ENCODE measurements at regions not wholly inside any gene's neighbourhood (a gene's known extent, or its start where the extent isn't known, plus 50 kb on each side); places are given as distances from the start of the nearest gene placed in this dataset.

DNA sequence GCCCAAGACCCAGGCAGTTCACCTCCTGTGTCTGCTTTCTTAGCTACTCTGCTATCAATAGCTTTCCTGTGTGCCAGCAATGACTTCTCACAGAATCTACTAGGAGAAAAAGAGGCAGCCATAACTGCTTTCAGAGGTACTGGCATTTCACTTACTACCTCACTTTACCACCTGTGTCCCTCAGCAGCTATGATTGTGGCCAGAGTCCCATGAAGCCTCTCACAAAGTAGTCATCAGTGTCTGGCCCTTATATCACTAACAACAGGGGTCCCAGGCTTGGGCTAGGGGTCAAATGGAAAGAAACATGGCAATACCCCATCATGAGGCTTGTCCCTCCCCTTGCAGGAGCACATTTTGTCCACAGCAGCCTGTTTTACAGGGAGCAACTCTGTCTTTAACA, 62.7 kb upstream of the EPS8L3 start:
- no peak for DNase-seq

DNA sequence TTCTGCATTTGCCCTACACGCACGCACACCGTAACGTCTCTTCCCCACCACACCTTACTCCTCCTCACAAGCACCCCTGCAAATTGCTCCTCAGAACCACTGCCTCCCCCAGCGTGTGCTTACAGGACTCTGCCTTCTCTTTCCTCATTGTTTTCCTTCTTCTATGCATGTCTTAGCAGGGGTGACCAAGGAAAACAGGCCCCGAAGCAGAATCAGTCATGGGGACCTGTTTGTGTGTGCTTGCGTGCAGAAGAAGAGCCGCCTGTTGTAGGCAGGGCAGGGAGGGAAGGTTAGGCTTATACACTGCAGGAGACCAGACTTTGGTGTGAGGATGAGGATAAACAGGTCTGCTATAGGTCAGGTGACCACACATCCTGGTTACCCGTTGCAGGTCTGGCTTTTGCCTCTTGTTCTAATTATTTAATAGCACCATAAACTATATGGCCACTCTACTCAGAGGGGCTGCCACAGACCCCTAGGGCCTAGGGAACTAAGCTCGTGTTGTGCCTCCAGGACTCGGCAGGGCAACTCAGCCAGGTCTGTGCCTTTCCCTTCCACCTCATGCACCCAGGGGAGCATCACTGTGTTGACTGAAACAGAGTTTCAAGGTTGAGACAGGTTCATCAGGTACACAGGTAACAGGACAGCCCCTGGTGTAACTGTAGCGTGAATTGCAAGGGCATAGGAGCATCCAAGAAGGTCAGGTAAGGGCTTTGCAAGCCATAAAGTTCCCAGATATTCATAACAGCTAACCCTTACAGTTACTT, 60.8 kb upstream of the EPS8L3 start:
- DNase-seq: no peak

DNA sequence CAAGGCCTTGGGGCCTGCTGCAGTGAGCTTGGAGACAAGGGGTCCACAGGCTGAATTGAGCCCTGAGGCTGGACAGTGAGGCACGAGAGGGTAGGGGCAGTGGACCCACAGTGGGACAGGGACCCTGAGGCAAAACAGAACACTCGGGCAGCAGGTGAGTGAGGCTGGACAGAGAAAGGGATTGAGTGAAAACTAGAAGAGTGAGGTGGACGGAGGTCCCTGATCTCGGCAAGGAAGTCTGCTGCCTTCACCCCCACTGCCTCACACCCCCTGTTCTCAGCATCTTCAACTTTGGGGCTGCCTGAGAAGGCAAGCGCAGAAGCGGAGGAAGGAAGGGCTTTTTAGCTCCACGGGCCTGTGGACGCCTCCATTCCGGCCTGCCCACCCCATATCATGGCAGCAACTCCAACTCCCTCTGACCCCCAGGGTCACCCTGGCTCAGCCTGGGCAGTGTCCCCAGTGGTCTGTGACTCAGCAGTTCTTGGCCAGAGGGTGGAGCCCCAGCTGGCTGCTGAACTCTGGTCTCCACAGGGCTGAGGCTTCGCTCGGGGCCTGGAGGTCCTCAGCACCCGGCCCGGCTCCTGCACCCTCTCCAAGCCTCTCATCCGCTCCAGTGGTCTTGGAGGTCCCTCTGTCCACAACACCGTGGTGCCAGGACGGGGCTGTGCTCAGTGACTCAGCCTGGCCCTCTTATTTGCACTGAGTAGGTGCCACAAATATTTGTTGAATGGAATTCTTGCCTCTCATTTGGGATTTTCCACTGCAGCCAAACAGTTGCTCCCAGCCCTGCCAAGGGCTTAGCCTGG, 60.0 kb upstream of the EPS8L3 start:
- no peak for DNase-seq

DNA sequence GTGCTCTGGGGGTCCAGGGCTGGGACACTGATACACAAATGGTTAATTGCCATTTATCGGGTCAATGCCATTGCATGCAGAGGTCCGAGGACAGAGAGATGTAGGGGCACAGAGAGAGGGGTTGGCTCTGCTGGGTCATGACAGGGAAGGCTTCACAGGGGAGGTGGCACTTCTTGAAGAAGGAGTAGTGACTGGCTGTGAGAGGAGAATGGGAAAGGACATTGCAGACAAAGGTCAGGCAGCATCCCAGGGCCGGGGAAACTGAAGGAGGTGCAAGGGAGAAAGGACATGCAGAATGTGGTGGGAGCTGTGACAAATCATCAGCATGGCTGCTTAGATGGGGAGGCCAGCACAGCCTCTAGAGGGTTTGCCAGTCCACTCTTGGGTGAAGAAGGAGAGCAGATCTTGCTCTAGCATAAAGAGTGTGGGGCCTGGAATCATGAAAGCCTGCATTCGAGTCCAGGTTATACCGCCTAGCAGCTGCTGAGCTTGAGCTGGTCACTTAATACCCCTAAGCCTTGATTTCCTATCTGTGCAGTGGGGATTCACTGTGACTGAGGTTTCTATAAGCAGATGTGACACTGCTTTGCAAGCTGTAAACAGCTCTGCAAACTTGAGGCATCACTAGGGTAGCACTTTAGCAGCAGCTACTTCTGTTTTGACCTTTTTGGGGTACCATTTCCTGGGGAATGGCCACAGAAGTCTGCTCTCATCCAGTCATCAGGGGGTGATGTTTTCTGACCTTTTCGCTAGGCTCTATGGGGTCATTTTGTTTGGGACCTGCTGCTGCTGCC, 59.2 kb upstream of the EPS8L3 start:
- peak; percentile 33 for DNase-seq

DNA sequence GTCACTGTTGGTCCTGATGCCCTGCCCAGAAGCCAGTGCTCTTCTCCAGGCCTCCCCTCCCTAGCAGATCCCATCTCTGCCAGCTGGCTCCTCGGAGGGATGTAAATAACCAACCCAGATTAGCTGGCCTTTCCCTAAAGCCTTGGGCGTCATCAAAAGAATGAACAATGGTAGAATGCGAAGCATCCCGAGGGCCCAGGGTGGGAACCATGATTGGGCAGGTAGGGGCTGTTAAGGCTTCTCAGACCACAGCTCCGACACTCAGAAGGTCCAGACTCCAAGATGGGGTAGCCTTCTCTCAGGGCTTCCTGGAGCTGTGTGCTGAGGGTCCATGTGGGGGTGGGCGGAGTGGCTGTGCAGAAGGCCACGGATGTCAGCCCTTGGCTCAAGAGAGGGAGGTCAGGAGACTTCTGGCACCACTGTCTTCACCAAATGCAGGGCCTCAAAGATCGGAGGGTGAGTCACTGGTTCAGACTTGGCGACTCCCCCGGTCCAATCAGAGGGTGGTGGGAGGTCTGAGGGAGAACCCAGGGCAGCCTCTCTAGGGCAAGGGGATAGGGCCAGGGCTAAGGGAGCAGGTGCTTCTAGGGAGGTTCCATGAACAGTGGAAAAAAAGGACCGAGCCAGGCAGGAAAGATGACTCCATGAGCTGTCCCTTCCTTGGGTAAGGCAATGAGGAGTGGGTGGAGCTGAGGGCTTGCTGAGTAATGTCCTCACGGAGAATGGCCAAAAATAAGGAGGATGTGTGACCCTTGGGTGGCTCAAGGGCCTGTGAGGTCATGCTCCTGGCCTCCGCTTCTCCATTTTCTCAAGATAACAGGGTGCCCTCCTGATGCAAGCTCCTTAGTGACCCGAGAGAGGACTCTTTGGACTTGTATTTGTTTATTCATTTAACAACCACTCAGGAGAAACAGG, 58.4 kb upstream of the EPS8L3 start:
- peak; percentile 30 for DNase-seq

DNA sequence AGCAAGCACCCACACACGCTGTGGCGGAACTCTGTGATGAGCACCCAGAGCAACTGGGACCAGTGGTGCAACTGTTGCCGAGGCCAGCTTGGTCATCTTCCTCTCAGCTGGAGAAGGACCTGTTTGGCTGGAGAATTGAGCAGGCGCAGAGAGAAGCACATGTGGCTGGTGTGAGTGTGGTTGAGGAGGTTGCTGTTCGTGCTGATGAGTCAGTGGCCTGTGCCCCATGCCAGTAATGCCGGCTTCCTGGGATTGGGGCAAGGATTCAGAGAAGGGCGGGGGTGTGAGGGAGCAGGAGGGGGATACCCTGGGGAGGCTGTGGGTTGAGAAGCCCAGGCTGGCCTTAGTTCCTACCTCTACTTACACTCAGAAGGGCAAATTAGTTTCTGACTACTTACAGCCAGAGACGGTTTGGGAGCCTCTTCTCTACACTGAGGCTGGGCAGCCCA, 57.5 kb upstream of the EPS8L3 start:
- no peak for DNase-seq

DNA sequence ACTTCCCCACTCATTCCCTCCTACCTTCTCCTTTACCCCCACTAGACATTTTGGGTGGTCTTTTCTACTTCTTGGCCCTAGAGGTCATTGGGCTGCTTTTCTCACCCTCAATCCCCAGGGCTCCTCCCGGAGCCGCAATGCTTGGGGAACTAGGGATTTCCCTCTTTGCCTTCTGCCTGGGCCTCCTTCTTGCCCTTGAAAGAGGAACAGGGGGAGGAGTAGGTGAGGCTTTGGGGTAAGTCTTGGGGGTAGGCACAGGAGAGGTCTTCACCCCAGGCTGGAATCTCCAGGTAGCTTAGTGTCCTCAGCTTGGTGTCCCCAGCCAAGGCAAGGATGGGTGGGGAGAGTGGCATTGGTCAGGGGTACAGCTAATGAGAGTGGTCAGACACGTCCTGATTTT, 56.2 kb upstream of the EPS8L3 start:
- no peak for DNase-seq

DNA sequence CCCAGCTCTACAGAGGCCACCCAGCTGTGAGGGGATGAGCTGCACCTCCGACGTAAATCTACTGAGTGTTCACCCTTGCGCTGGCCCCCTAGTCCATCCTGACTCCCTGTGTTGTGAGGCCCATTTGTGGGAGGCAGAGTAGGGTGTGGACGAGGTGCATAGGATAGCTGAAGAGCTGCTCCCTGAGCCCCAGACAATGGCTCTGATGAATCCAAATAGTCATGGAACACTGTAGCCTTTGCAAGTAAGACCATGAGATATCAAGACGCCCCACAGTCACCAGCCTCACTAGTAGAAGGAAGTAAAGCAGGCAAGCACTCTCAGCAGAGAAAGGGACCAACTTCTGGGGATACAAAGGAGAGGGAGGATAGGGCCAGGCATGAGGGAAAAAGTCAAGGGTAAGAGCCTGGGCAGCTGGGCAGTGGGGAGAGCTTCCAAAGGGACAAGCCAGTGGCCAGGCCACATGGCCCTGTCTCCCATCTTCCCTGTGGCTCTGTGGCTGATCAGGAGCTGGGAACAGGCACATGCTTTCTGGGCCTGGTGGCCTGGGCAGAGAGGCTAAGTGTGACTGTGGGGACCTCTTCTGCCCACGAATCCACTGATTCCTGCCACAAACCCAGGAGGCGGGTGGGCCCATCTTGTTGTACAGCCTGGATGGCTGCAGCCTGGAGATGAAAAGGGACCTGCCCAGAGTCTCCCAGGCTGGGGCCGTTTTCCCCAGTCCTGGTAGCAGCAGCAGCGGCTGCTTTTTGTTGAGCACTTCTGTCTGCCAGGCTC, 55.5 kb upstream of the EPS8L3 start:
- DNase-seq: no peak

DNA sequence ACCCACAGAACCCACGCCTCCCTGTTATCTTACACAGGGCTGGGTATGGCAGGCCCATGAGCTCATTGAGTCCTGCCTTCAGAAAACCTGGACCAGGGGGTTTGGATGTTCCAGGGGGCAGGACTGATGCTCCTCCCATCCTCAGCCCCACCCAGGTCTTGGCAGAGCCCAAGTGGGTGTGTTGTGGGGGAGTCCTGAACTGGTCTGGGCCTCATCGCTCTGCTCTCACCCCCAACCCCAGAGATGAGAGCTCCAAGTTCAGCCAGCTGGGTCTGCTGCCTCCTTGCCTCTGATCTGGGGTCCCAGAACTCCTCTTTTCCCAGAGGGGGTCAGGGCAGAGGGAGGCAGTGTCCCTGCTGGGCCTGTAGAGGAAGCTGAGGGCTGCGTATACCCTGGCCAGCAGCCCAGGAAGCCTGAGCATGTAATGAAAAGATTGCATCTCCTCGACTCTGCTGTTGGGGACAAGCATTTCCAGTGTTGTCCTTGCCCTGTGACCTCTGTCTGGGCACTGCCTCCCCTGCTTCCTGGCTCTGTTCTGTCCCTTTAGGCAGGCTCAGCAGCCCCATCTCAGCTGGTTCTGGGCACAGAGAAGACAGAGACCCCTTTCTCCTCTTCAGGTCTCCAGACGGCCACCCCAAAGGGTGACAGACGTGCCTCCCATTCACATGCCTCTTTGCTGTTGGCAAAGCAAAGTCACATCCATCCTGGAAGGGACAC, 54.7 kb upstream of the EPS8L3 start:
- DNase-seq: no peak

DNA sequence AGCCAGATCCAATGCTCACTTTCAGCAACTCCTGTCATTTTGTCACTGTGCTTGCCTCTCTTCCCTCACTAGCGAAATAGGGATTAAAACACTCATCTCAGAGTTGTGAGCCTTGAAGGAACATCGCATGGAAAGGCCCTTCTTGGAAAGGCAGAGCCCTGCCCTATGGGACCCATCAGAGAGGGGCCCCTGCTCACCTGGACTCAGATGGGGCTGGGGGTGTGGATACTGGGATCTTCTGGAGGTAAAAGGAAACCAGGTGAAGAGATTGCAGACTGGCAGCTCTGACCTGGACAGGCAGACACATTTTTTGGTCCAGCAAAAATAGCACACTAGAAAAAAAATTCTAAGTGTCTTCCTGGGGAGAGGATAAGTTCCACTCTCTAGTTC, 54.2 kb upstream of the EPS8L3 start:
- no peak for DNase-seq

DNA sequence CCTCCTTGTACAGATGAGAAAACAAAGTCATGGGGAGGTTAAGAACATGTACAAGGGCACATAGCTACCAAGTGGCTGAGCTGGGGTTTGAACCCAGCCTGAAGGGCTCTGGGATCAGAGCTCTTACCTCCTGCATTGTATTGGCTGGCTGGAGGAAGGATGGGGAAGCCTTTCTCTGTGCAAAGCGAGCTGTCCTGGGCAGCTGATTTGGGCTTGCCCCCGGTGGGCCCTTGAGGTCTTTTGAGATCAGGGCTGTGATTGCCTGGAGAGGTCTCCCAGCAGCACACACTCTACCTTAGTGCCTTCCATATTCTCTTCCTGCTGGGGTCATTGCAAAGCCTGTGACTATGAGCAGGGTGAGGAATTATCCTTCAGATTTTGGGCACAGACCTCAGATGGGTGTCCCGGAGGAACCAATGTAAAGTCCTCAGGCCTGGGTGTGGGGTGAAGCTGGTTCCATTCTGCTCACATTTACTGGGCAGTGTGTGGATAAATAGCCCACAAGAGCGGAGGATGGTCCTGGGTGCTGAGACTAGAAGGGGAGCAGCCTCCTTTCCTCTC, 53.3 kb upstream of the EPS8L3 start:
- no peak for DNase-seq

DNA sequence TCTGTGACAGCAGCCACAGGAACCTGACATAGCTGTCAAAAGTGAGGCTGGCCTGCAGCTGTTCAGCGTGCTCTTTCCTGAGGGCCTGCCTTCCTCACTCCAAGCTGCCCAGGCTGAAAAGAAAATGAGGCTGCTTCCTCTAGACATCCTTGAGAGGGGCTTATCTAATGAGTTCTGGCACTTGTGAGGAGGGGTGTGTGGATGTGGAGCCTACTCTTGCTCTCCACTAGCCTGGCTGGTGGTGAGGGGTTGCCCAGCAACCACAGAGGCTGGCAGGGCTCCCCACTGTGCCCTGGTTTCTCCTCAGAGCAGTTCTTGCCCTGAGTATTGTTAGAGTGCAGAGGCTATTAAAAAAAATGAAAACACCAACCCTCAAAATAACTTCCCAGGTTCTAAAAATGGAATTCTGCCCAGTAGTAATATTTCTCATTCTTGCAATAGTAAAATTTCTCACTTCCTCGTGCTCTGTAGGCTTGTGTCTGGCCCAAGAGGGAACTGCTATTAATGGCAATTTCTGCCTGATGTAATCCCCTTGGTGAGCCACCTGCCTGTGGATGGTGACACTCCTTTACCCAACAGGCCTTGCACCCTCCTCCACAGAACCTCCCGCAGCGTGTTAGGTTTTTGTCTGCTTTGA, 52.6 kb upstream of the EPS8L3 start:
- DNase-seq: no peak

DNA sequence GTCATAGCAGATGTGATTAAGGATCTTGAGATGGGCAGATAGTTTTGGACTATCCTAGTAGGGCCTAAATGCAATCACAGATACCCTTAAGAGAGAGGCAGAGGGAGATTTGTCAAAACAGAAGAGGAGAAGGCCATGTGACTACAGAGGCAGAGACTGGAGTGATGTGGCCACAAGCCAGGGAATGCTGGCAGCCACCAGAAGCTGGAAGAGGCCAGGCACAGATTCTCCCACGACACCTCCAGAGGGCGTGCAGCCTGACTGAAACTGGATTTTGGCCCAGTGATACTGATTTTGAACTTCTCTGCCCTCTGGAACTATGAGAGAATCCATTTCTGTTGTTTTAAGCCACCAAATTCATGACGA, 52.1 kb upstream of the EPS8L3 start:
- no peak for DNase-seq

DNA sequence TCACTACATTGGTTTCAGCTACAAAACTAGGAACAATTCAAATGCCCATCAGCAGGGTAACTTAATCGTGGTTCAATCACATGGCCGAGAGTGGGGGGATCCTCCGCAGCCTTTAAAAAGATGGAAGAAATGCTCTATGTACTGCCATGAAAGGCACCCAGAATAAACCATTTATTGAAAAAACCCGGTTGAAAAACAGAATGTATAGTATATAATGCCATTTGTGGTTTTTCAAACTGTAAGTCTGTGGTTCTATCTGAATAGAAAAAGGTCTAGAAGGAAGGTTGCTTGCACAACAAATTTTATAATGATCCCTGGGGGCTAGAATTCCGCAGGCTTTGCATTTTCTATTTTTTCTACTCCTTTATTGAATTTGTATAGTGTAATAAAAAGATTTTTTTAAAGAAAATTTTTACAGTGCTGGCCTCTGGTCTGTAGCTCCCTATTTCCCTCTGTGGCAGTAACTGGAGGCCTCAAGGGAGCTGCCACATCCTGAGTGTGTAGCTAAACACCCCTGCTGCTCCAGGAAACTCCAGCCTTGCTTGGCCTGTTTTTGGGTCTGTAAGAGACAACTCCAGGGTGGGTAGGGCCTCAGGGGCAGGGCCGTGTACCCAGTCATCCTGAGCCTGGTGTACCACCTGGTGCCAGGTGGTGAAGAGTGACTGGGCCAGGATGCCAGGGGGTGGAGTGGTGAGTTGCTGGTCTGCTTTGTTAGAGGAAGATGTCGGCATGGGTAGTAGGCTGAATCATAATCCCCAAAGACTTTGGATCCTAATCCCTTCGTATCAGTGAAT, 51.5 kb upstream of the EPS8L3 start:
- no peak for DNase-seq

DNA sequence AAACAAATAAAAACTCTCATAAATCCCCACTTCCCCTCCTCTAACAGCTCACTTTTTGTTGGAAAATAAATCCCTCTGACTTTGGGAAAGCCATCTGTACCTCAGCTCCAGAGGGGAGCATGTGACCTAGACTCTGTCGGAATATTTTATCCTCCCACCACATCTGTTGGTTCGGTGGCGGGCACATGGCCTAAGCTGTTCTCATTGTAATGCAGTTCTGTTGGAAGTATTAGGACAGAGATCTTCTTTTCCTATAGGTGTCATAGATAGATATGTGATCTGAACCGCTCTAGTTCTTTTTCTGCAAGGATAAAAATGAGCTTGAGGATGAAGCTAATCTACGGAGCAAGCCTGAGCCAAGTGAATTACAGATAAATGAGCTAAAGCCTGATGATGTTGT, 50.5 kb upstream of the EPS8L3 start:
- peak; percentile 93 for DNase-seq

Measured in NCI-H82 (cell line).